ENCODE measurements at regions not wholly inside any gene's neighbourhood (a gene's known extent, or its start where the extent isn't known, plus 50 kb on each side); places are given as distances from the start of the nearest gene placed in this dataset.

DNA sequence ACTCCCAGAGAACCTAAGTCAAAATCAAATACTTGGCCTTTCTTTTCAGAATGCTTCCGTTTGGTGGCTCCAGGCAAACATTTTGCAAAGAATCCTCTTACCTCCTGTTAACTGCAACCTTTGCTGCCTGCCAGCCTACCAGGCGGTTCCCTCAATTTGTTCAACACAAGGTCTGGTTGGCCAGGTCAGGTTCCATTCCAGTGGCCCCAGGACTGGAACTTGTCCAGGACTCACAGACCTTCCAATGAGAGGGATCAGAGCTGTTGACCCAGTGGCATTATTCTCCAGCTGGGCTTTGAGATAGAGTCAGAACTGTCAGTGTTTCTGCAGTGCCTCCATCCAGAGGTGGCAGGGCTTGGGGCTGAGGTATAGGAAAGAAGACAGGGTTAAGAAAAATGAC, 137.0 kb downstream of the NEUROD6 start:
- Histone ChIP-seq H4K20me1 (ENCODE audit: control insufficient read depth, insufficient read depth, low read length, poor library complexity, severe bottlenecking) (no peaks in the 10 kb centered on the region), H3K4me1 (ENCODE audit: control insufficient read depth in 2 of 2, insufficient read depth in 2 of 2, low read length in 2 of 2) (no peaks in the 10 kb centered on the region), H3K4me2 (replicated peaks; ENCODE audit: low read depth, low read length, poor library complexity, severe bottlenecking) (no peak overlapping the region), H3K36me3 (replicated peaks in 1 of 2; ENCODE audit: control extremely low read depth in 1 of 2, control insufficient read depth in 1 of 2, extremely low read depth in 1 of 2, insufficient read depth in 2 of 2, low read length in 1 of 2) (no peaks in the 10 kb centered on the region), H2AFZ (ENCODE audit: insufficient read depth, low read depth, low read length, poor library complexity, severe bottlenecking) (no peak overlapping the region), H3K9ac (ENCODE audit: low read length) (no peak overlapping the region), H3K4me3 (ENCODE audit: control extremely low read depth in 1 of 5, extremely low read depth in 1 of 5, insufficient read depth in 1 of 5, low read depth in 2 of 5, low read length in 4 of 5) (no peak overlapping the region), H3K27me3 (replicated peaks in 1 of 4; ENCODE audit: control extremely low read depth in 1 of 4, control insufficient read depth in 3 of 4, insufficient read depth in 4 of 4, low read length in 3 of 4) (no peaks in the 10 kb centered on the region), H3K9me3 (ENCODE audit: control extremely low read depth in 1 of 3, control insufficient read depth in 2 of 3, insufficient read depth in 1 of 3, low read length in 2 of 3) (peaks cover 0 to 11% (median 0%) of the 10 kb centered on the region in 3 donors), H3K27ac (ENCODE audit: low read length in 2 of 2) (no peak overlapping the region), H3K79me2 (ENCODE audit: control insufficient read depth, insufficient read depth, low read length) (no peaks in the 10 kb centered on the region)
- ChIA-PET POLR2A (no interaction called here), CTCF (no interaction called here)
- H3K27ac Mint-ChIP-seq = no peak overlapping the region
- H3K9me3 Mint-ChIP-seq (ENCODE audit: insufficient read depth) = no peaks in the 10 kb centered on the region
- DNase-seq = no peak
- H3K27me3 Mint-ChIP-seq = no peaks in the 10 kb centered on the region
- H3K4me3 Mint-ChIP-seq = no peak overlapping the region
- no peak for TF ChIP-seq EZH2 (IDR thresholded peaks at IDR 0.05; ENCODE audit: borderline replicate concordance, insufficient read depth, low read depth, low read length, poor library complexity, severe bottlenecking)
- TF ChIP-seq, protein P1, sequence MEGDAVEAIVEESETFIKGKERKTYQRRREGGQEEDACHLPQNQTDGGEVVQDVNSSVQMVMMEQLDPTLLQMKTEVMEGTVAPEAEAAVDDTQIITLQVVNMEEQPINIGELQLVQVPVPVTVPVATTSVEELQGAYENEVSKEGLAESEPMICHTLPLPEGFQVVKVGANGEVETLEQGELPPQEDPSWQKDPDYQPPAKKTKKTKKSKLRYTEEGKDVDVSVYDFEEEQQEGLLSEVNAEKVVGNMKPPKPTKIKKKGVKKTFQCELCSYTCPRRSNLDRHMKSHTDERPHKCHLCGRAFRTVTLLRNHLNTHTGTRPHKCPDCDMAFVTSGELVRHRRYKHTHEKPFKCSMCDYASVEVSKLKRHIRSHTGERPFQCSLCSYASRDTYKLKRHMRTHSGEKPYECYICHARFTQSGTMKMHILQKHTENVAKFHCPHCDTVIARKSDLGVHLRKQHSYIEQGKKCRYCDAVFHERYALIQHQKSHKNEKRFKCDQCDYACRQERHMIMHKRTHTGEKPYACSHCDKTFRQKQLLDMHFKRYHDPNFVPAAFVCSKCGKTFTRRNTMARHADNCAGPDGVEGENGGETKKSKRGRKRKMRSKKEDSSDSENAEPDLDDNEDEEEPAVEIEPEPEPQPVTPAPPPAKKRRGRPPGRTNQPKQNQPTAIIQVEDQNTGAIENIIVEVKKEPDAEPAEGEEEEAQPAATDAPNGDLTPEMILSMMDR (IDR thresholded peaks at IDR 0.05) = no peak
- H3K4me1 Mint-ChIP-seq = no peaks in the 10 kb centered on the region
- ATAC-seq (ENCODE audit: low read depth) = no peak
- 50% methylated on average over 2 of the region's 2 CpGs for WGBS (ENCODE audit: insufficient coverage)
- intact Hi-C loops (cut with micrococcal nuclease) = no loop called here

DNA sequence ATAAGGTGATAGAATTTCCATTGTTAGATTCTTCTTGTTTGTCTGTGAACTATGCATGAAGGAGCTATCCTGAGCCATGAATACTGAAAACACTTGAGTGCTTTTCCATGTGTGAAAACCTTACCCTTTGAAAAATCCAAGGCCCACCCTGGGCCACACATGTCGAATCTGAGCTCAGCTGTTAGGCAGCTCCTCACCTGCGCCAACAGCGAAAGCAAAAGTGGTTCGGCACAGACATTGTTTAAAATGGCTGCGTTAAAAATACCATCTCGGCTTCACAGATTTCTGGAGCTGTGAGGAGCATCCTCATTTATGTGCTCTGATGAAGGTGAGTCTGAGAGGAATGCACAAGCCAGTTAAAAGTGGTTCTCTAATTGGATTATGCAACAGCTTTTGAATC, 137.7 kb downstream of the NEUROD6 start:
- ChIA-PET POLR2A (no interaction called here), CTCF (no interaction called here)
- no peaks in the 10 kb centered on the region for H3K36me3 ChIP-seq (replicated peaks in 1 of 2; ENCODE audit: control extremely low read depth in 1 of 2, control insufficient read depth in 1 of 2, extremely low read depth in 1 of 2, insufficient read depth in 2 of 2, low read length in 1 of 2)
- no peak overlapping the region for H3K27ac ChIP-seq (ENCODE audit: low read length in 2 of 2)
- no peaks in the 10 kb centered on the region for H3K27me3 ChIP-seq (replicated peaks in 1 of 4; ENCODE audit: control extremely low read depth in 1 of 4, control insufficient read depth in 3 of 4, insufficient read depth in 4 of 4, low read length in 3 of 4)
- H3K4me1 Mint-ChIP-seq = no peaks in the 10 kb centered on the region
- H3K9me3 Mint-ChIP-seq (ENCODE audit: insufficient read depth) = no peaks in the 10 kb centered on the region
- H3K9ac ChIP-seq (ENCODE audit: low read length) = no peak overlapping the region
- ATAC-seq (ENCODE audit: low read depth) (no peak), DNase-seq (no peak)
- H3K4me3 ChIP-seq (ENCODE audit: control extremely low read depth in 1 of 5, extremely low read depth in 1 of 5, insufficient read depth in 1 of 5, low read depth in 2 of 5, low read length in 4 of 5) = no peak overlapping the region
- H3K4me1 ChIP-seq (ENCODE audit: control insufficient read depth in 2 of 2, insufficient read depth in 2 of 2, low read length in 2 of 2) = no peaks in the 10 kb centered on the region
- H3K4me3 Mint-ChIP-seq = no peak overlapping the region
- H3K27ac Mint-ChIP-seq = no peak overlapping the region
- H4K20me1 ChIP-seq (ENCODE audit: control insufficient read depth, insufficient read depth, low read length, poor library complexity, severe bottlenecking) = no peaks in the 10 kb centered on the region
- no peak overlapping the region for H3K4me2 ChIP-seq (replicated peaks; ENCODE audit: low read depth, low read length, poor library complexity, severe bottlenecking)
- no peaks in the 10 kb centered on the region for H3K79me2 ChIP-seq (ENCODE audit: control insufficient read depth, insufficient read depth, low read length)
- no peaks in the 10 kb centered on the region for H3K27me3 Mint-ChIP-seq
- WGBS (ENCODE audit: insufficient coverage) = 88% methylated on average over 6 of the region's 6 CpGs
- TF ChIP-seq, protein P1 (IDR thresholded peaks at IDR 0.05) = no peak
- no peak for TF ChIP-seq EZH2 (IDR thresholded peaks at IDR 0.05; ENCODE audit: borderline replicate concordance, insufficient read depth, low read depth, low read length, poor library complexity, severe bottlenecking)
- intact Hi-C loops (cut with micrococcal nuclease) = no loop called here
- no peak overlapping the region for H2AFZ ChIP-seq (ENCODE audit: insufficient read depth, low read depth, low read length, poor library complexity, severe bottlenecking)
- peaks cover 0 to 14% (median 0%) of the 10 kb centered on the region in 3 donors for H3K9me3 ChIP-seq (ENCODE audit: control extremely low read depth in 1 of 3, control insufficient read depth in 2 of 3, insufficient read depth in 1 of 3, low read length in 2 of 3)

All from B cell (primary cell).